Stimulated activated CD4-positive, alpha-beta T cell treated with anti-CD3 and anti-CD28 coated beads, Interleukin-1b, Interleukin-23, amount 100 ng/mL, for 48 hours (primary cell): ENCODE measurements at regions not wholly inside any gene's neighbourhood (a gene's known extent, or its start where the extent isn't known, plus 50 kb on each side); places are given as distances from the start of the nearest gene placed in this dataset.

ENCODE experiments used
- DNase-seq: peaks from one replicate; pipeline ENCODE4 v3.0.0-alpha.2; 2020

- no peak for DNase-seq
Observed at GRCh38 chr2:2574401-2575180, 243.5 kb upstream of the MYT1L start.

- no peak for DNase-seq
Observed at GRCh38 chr2:2573658-2574293, 242.7 kb upstream of the MYT1L start.

- no peak for DNase-seq
Observed at GRCh38 chr2:2573205-2573604, 242.1 kb upstream of the MYT1L start.

GRCh38 chr2:2572393-2573204 lies 241.5 kb upstream of the MYT1L start:
- DNase-seq: no peak

GRCh38 chr2:2571301-2572150 lies 240.5 kb upstream of the MYT1L start:
- DNase-seq: no peak

GRCh38 chr2:2570871-2571270 lies 239.8 kb upstream of the MYT1L start:
- DNase-seq: no peak

GRCh38 chr2:2570360-2570759 lies 239.3 kb upstream of the MYT1L start:
- DNase-seq: no peak

- DNase-seq: no peak
Observed at GRCh38 chr2:2569836-2570235, 238.8 kb upstream of the MYT1L start.

GRCh38 chr2:2569306-2569705 lies 238.2 kb upstream of the MYT1L start:
- DNase-seq: no peak

- DNase-seq: no peak
Observed at GRCh38 chr2:2568411-2568810, 237.3 kb upstream of the MYT1L start.

GRCh38 chr2:2567776-2568175 lies 236.7 kb upstream of the MYT1L start:
- DNase-seq: no peak

- no peak for DNase-seq
Observed at GRCh38 chr2:2566396-2567323, 235.6 kb upstream of the MYT1L start.

GRCh38 chr2:2565671-2566070 lies 234.6 kb upstream of the MYT1L start:
- DNase-seq: no peak

GRCh38 chr2:2564300-2565078 lies 233.4 kb upstream of the MYT1L start:
- no peak for DNase-seq

GRCh38 chr2:2563309-2563860 lies 232.3 kb upstream of the MYT1L start:
- no peak for DNase-seq

- no peak for DNase-seq
Observed at GRCh38 chr2:2562867-2563266, 231.8 kb upstream of the MYT1L start.

- no peak for DNase-seq
Observed at GRCh38 chr2:2561346-2562095, 230.4 kb upstream of the MYT1L start.

GRCh38 chr2:2560374-2561015 lies 229.4 kb upstream of the MYT1L start:
- no peak for DNase-seq

- no peak for DNase-seq
Observed at GRCh38 chr2:2558476-2558875, 227.4 kb upstream of the MYT1L start.
